ENCODE measurements at regions not wholly inside any gene's neighbourhood (a gene's known extent, or its start where the extent isn't known, plus 50 kb on each side); places are given as distances from the start of the nearest gene placed in this dataset.

- no peak for ATAC-seq
Observed at GRCh38 chr11:69394869-69395246, 86.6 kb upstream of the LINC01488 start.

- ATAC-seq = no peak
Observed at GRCh38 chr11:69395287-69395686, 86.2 kb upstream of the LINC01488 start.

- ATAC-seq = no peak
Observed at GRCh38 chr11:69396051-69396947, 85.2 kb upstream of the LINC01488 start.

GRCh38 chr11:69396948-69397307 lies 84.5 kb upstream of the LINC01488 start:
- ATAC-seq = no peak

GRCh38 chr11:69397732-69398131 lies 83.7 kb upstream of the LINC01488 start:
- ATAC-seq = no peak

GRCh38 chr11:69398529-69399492 lies 82.7 kb upstream of the LINC01488 start:
- ATAC-seq = no peak

GRCh38 chr11:69400140-69400539 lies 81.3 kb upstream of the LINC01488 start:
- ATAC-seq = no peak

- no peak for ATAC-seq
Observed at GRCh38 chr11:69400771-69401590, 80.5 kb upstream of the LINC01488 start.

GRCh38 chr11:69401715-69402114 lies 79.7 kb upstream of the LINC01488 start:
- ATAC-seq = no peak

GRCh38 chr11:69402251-69402887 lies 79.1 kb upstream of the LINC01488 start:
- no peak for ATAC-seq

- ATAC-seq = no peak
Observed at GRCh38 chr11:69403556-69404215, 77.8 kb upstream of the LINC01488 start.

- no peak for ATAC-seq
Observed at GRCh38 chr11:69406060-69406459, 75.4 kb upstream of the LINC01488 start.

GRCh38 chr11:69409812-69410645 lies 71.4 kb upstream of the LINC01488 start:
- no peak for ATAC-seq

GRCh38 chr11:69411257-69411924 lies 70.1 kb upstream of the LINC01488 start:
- ATAC-seq = peak in 1 of 2 donors; percentile 51

- no peak for ATAC-seq
Observed at GRCh38 chr11:69413015-69413801, 68.3 kb upstream of the LINC01488 start.

GRCh38 chr11:69413993-69414392 lies 67.5 kb upstream of the LINC01488 start:
- ATAC-seq = no peak

- ATAC-seq = no peak
Observed at GRCh38 chr11:69414773-69415187, 66.7 kb upstream of the LINC01488 start.

- no peak for ATAC-seq
Observed at GRCh38 chr11:69415411-69416142, 65.9 kb upstream of the LINC01488 start.

- ATAC-seq = no peak
Observed at GRCh38 chr11:69416143-69416515, 65.3 kb upstream of the LINC01488 start.

Data from activated CD4-positive, CD25-positive, alpha-beta regulatory T cell treated with anti-CD3 and anti-CD28 coated beads, Interleukin-2, amount 50 U/mL, for 24 hours (primary cell).